Liver (tissue), 3 donors: ENCODE measurements at regions not wholly inside any gene's neighbourhood (a gene's known extent, or its start where the extent isn't known, plus 50 kb on each side); places are given as distances from the start of the nearest gene placed in this dataset.

Experiments used
- SP1 ChIP-seq: IDR thresholded peaks from 2 replicates; pipeline ENCODE4 v1.6.1; 2018; ENCODE audit warnings: antibody characterized with exemption, mild to moderate bottlenecking
- TF ChIP-seq, protein P1 (sequence below): fragments of 150-350 bp; IDR thresholded peaks from 2 replicates; pipeline ENCODE4 v1.5.1; 2017; ENCODE audit warnings: improper control_type of control experiment, low read depth, low read length; ENCODE audit not compliant: missing input control
- TF ChIP-seq, protein P2 (sequence below): IDR thresholded peaks from 2 replicates; pipeline ENCODE4 v1.6.1; 2016; ENCODE audit warnings: antibody characterized with exemption
- donor health status: healthy.
- donor health status: healthy.

DNA sequence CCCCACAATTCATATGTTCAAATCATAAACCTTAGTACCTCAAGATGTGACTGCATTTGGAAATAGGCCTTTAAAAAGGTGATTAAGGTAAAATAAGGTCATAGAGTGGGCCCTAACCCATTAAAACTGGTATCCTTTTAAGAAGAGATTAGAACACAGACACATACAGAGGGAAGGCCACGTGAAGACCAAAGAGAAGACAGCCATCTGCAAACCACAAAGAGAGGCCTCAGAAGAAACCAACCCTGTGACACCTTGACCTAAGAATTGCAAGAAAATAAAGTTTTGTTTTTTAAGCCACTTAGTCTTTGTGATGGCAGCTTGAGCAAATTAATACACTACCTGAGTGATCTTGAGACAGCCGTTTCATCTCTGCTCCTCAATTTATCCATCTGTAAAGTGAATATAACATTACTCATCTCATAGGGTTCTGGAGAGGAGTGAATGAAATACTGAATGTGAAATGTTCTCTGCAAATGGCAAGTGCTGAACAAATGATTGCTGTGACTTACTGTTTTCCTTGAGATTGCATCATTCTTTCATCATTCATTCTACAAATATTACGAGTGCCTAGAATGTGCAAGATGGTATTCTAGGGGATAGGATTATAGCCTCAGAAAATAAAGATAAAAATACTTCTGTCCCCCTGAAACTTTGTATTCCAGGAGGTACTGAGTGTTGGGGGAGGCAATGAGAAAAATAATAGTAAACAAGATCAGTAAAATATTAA, 222.0 kb upstream of the CDH13 start:
- TF ChIP-seq, protein P1, sequence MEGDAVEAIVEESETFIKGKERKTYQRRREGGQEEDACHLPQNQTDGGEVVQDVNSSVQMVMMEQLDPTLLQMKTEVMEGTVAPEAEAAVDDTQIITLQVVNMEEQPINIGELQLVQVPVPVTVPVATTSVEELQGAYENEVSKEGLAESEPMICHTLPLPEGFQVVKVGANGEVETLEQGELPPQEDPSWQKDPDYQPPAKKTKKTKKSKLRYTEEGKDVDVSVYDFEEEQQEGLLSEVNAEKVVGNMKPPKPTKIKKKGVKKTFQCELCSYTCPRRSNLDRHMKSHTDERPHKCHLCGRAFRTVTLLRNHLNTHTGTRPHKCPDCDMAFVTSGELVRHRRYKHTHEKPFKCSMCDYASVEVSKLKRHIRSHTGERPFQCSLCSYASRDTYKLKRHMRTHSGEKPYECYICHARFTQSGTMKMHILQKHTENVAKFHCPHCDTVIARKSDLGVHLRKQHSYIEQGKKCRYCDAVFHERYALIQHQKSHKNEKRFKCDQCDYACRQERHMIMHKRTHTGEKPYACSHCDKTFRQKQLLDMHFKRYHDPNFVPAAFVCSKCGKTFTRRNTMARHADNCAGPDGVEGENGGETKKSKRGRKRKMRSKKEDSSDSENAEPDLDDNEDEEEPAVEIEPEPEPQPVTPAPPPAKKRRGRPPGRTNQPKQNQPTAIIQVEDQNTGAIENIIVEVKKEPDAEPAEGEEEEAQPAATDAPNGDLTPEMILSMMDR = no peak
- TF ChIP-seq, protein P2, sequence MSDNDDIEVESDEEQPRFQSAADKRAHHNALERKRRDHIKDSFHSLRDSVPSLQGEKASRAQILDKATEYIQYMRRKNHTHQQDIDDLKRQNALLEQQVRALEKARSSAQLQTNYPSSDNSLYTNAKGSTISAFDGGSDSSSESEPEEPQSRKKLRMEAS = no peak
- TF ChIP-seq SP1 = no peak
